Loucy (cell line): ENCODE measurements at regions not wholly inside any gene's neighbourhood (a gene's known extent, or its start where the extent isn't known, plus 50 kb on each side); places are given as distances from the start of the nearest gene placed in this dataset.
"Not testable (repeated sequence)": the region's sequence is repeated elsewhere in the genome, so short reads cannot be mapped to it uniquely, and the experiment has no call there.

ENCODE experiments used
- CTCF ChIP-seq: fragments of 200-600 bp; sonication (generic); conservative IDR thresholded peaks from 2 replicates; pipeline ENCODE4 v1.5.1; 2014; ENCODE audit warnings: mild to moderate bottlenecking, antibody characterized with exemption, low read length
- EZH2phosphoT487 ChIP-seq: fragments of 200-600 bp; IDR thresholded peaks from 2 replicates; pipeline ENCODE4 v1.6.1; 2018; ENCODE audit warnings: antibody characterized with exemption, mild to moderate bottlenecking, moderate library complexity, borderline replicate concordance

- TF ChIP-seq EZH2phosphoT487, CTCF: not testable (repeated sequence)
Observed at GRCh38 chrX:80590992-80591391, 170.7 kb downstream of the TENT5D start.
